Left renal cortex interstitium (tissue), 4 donors: ENCODE measurements at regions not wholly inside any gene's neighbourhood (a gene's known extent, or its start where the extent isn't known, plus 50 kb on each side); places are given as distances from the start of the nearest gene placed in this dataset.
"Not testable (repeated sequence)": the region's sequence is repeated elsewhere in the genome, so short reads cannot be mapped to it uniquely, and the experiment has no call there.

Source experiments
- DNase-seq, 4 donors: peaks; one replicate each; pipeline ENCODE4 v3.0.0-alpha.2; 2013; ENCODE audit warnings: low read depth in 4 of 4, low spot score in 2 of 4, missing footprints in 1 of 4

DNA sequence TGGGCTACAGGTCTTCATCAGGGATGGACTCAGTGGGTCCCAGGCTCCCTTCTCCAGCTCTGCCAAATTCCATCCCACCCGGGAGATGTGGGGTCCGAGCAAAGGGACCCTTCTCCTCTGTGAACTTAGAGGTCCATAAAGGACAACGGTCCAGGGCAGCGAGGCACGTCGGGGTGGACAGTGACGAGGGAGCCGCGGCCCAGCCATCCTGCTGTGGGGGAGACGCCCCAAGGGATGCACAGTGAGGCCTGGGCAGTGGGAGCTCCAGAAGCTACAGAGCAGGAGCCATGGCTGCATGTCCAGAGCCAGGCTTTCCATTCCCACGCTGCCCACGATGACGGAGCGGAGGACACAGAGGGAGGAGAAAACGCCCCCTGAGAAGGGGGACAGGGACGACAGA, 107.5 kb upstream of the PPP1R26 start:
- no peak for DNase-seq

DNA sequence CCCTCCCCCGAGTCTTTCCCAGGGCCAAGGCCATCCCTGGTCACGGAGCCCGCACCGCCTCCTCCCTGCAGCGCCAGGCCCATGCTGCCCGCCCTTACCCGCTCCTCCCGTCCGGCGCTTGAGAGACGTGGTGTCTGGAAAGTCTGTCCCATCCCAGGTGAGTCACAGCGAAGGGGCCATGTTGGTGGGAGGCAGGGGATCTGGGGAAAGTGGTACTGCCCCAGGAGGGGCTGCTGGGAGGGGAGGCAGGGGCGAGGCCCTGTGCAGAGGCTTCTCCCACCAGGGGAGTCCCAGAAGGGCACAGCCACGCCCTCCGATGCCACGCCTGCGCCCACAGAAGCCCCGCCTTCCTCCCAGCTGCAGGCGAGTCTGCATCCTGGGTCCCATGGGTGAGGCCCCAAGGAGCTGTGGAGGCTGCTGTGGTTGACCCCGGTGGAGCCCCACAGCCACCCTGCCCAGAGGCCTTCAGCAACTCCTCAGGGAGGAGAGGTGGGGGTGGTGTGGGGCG, 107.0 kb upstream of the PPP1R26 start:
- DNase-seq = no peak

DNA sequence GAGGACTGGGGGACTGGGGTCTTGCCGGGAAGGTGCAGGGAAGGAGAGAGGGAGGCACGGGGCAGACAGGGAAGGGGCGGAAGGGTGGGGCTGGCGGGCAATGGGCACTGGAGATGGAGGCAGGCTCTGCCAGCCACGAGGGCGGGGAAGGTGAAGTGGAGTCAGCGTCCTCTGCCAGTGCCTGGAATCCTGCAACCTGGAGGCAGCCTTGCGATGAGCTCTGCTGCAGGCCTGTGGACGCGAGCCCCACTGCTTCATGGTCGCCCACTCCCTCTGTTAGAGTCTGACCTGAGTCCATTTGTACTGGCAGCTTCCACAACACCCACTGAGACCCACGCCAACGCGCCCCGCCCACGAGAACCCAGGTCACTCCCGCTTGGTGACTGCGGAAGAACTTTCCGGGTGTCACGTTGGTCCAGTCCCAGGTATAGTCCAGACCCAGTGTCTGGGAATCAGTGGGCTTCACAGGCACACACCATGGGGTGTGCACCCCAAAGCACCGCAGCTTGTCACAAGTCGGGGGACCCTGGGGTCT, 106.4 kb upstream of the PPP1R26 start:
- no peak for DNase-seq

DNA sequence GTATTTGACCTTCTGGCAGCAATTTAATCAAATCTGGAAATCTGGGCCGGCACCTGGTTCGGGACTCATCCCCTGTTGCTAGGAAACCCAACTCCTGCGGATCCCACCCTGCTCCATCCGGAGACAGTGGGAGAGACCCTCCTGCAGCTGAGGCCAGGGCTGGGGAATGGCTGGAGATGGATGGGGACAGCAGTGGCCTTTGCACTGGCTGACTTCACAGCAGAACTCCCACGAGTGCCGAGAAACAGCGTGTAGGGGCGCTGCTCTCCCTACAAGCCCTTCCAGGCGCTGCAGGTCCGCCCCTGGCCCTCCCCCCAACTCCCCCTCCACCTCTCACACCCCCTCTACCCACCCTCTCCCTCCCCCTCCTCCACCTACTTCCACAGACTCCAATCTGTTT, 105.8 kb upstream of the PPP1R26 start:
- DNase-seq = no peak

DNA sequence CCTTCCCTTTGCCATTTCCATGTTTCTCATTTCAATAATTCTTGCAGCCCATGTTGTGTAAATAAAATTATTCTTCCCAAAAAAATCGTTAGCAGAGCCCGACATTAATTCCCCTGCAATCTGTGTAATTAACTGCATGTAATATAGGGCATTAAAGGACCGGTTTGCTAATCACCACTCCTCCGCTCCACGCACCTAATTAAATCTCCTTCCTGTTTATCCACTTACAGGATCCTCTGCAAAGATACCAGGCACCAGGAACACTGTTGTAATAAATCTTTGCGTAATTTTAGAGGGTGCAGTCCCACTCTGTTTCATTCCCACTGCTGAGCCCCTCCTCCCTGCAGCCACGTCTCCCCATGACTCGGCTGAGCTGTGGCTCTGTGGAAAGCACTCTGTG, 105.0 kb upstream of the PPP1R26 start:
- no peak for DNase-seq

DNA sequence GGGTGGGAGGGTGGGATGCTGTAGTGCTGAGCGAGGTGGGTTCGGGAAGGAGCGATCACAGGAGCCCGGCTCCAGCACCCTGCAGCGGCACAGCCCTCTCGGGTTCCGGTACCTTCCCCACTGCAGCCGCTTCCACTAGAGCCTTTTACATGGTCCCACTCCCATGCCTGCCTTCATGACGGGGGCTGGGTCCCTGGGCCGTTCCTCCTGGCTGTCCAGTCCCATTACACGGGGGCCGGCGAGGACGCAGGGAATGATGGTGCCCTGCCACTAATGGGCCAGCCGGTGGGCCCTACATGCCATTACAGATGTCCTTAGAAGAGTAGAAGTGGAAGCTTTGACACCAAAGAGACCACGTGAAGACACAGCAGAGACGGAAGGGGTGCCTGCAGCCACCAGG, 104.6 kb upstream of the PPP1R26 start:
- no peak for DNase-seq

DNA sequence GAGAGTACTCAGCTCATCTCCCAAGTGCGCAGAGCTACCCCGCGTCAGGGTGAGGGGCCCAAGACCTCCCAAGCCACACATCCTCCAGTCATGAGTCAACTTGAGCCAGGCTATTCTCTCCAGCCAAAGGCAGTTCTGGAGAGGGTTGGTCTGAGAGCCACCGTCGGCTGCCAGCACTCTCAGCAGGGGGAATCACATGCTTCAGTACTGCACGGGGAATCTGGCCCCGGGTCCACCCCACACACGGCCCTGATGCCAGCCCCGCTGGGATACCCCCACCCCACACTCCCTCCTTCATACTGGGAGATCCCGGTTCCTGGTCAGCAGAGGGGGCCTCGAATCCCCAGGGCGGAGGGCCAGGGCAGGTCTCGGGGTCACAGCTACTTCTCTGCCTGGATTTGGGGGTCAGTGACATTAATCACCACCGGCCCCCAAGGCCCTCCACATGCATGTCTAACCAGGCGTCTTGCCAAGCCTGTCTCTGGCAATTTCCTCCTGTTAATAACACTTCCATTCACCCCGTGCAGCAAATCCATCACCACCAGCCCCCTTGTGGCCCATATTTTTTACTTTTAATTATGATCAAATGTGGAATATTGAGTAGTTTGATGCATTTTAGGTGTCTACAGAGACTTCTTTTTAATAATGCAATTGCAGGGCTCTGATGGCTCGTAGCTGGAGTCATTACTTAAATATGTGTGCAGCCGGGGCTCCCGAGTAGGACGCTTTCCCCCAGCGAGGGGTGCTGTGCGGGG, 102.9 kb upstream of the PPP1R26 start:
- no peak for DNase-seq

DNA sequence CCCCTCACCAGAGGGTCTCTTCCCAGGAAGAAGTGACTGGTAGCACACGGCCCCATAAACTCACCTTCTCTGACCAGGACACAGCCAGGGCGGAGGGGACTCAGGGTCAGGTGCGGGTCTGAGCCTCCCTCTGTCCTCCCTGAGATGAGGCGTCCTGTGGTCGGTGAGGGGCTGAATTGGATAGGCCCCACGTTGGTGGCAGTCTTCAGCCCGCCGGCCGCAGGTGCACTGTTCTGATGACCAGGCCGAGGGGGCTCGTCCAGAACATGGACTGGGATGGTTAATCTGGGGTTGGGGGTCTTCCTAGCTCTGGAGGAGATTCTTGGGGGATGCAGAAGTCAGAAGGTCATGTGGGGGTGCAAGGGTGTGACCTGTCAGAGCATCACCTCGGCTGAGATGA, 102.2 kb upstream of the PPP1R26 start:
- DNase-seq = no peak

DNA sequence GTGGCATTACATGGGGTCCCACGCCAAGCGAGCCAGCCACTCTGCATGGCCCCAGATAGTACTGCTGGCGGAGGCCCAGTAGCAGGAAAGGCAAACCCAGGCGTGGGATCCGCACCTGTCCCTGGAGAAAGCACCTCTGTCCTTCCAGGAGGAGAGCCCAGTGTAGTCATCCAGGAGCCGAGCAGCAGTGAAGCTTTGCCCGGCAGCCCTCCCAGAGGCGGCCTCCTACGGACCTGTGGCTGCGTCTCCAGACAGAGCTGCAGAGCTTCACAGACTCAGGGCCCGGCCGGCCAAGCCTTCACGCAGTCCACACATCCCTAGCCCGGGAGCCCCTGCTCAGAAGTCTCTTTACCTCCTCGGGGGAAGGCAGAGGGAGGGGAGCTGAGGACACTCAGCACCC, 100.8 kb upstream of the PPP1R26 start:
- DNase-seq = no peak

DNA sequence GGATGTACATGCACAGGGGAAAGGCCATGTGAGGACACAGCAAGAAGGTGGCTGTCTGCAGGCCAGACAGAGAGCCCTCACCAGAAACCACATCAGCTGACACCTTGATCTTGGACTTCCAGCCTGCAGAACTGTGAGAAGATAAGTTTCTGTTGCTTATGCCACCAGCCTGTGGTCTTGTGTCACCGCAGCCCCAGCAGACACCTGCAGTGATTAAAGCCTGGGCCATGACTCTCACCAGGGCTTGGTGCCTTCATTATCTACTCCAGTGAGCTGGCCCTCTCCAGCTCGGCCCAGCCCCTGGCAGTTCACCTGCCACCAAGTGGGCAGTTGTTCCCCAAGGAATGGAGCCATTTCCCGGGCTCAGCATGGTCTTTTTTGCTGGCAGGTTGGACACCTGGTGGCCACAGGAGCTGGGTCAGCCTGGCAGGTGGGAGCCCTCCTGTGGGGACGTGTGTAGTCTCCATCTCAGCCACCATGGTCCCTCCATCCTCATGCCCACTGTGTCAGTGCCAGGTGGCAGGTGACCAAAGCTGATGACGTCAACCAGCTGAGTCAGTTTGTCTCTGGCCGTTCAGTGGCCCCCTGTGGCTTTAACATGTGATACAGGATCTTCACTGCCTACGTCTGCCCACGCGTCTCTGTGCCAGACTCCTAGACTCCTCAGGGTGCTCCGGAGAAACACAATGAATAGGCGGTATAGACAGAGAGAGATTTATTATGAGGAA, 99.9 kb upstream of the PPP1R26 start:
- no peak for DNase-seq

DNA sequence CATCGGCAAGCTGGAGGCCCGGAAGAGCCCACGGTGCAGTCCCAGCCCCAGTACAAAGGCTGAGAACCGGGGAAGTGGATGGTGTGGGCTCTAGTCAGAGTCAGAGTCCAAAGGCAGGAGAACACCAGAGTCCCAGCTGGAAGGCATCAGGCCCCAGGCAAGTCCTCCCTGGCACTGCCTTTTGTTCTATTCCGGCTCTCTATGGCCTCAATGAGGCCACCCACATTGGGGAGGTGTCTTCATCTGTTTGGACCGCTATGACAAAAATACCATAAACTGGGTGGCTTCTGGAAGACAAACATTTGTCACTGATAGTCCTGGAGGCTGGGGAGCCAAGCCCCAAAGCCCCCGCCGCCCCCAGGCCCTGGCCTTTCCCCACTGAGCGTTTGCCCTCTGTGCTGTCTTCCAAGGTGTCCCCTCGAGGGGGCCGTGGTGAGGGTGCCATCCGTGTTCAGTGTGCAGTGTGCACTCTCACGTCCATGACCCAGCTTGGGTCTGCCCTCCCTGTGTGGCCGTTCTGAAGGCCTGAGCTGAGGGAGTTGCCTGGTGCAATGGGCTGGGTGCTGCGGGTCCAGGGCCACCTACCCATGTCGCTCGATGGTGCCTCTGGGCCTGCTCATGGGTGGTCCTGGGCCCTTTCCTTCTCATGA, 99.1 kb upstream of the PPP1R26 start:
- no peak for DNase-seq

DNA sequence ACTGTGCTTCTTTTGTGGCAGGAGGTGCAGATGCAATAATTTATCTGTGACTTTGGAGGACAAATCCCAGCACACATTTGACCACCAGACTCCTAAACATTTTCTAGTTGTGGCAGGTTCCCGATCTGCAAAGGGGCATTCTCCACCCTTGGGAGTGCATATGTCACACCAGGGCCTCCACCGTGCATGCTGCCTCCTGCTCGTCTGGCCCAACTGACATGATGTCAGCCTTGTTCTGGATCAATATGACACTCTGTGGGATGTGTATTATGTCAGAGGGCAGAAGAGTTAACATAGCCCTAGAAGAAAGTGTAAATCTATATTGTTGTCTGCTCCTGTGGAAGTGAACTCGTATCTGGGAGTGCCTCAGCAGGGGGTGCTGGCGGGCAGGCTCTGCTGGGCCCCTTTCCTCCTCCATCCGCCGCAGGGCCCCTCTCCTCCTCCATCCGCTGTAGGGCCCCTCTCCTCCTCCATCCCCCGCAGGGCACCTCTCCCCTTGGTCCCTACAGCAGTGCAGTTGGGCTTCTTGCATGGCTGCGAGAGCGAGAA, 97.7 kb upstream of the PPP1R26 start:
- DNase-seq = no peak

DNA sequence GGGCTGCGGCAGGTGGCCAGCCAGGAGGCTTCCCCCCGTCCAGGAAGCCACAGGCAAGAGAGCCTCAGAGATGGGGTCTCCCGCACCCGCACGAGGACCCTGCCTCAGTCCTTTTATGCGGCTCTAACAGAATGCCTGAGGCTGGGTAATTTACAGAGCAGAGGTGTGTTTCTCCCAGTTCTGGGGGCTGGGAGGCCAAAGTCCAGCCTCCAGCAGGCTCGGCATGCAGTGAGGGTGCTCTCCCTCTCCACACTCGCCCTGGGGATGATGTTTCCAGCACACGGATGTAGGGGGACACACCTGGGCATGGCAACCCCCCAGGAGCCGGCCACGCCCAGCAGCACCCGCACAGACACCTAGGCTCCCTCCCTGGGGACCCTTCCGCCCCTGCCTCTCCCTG, 95.4 kb upstream of the PPP1R26 start:
- no peak for DNase-seq

DNA sequence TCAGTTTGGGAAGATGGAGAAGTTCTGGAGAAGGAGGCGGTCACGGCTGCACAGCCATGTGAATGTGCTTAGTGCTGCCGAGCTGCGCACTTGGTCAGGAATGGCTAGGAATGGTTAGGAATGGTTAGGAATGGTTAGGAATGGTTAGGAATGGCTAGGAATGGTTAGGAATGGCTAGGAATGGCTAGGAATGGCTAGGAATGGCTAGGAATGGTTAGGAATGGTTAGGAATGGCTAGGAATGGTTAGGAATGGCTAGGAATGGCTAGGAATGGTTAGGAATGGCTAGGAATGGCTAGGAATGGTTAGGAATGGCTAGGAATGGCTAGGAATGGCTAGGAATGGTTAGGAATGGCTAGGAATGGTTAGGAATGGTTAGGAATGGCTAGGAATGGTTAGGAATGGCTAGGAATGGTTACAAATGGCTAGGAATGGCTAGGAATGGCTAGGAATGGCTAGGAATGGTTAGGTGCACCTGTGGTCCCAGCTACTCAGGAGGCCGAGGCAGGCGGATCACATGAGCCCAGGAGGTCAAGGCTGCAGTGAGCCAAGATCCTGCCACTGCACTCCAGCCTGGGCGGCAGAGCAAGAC, 94.7 kb upstream of the PPP1R26 start:
- DNase-seq = not testable (repeated sequence)

DNA sequence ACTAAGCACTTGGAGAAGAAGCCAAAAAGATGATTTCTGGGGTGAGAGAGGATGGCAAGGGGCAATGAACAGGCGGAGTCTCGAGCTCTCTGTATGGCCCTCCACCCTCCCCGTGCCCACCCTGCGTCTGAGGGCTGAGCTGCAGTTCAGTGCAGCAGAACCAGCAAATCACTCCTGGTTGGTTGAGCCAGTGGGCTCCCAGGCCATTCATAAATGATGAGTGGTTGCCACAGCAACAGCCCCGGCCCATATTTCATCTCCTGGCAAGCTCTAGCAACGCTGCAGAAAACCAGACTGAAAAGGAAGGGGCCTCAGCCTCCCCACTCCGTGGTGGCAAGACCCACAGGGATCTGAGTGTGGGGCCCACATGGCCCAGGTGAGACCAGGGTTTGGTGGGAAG, 93.8 kb upstream of the PPP1R26 start:
- DNase-seq = no peak

DNA sequence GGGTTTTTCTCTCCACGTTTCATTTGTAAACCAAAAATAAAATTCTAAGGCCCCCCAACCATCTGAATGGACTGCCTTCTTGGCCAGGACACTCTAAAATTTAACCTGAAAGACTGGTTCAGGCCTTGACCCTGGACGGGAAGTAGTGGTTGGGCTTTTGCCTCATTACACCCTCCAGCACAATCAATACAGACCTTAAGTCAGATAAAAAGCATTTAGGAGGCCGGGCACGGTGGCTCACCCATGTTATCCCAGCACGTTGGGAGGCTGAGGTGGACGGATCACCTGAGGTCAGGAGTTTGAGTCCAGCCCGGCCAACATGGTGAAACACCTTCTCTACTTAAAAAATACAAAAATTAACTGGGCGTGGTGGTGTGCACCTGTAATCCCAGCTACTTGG, 91.6 kb upstream of the PPP1R26 start:
- no peak for DNase-seq

DNA sequence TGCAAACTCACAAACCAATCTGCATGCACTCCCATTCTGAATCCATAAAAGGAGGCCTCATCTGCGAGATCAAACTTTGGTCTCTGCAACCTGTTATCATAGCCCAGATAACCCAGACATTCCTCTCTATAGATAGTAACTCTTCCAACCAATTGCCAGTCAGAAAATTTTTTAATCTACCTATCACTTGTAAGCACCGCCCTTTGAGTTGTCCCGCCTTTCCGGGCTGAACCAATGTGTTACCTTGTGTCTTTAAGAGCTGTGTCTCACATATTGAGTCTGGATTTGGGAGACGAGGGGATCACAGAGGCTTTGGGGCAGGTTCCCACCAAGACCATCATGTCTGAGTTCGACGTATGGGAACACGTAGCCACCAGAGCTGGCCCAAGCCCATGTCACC, 91.1 kb upstream of the PPP1R26 start:
- no peak for DNase-seq

DNA sequence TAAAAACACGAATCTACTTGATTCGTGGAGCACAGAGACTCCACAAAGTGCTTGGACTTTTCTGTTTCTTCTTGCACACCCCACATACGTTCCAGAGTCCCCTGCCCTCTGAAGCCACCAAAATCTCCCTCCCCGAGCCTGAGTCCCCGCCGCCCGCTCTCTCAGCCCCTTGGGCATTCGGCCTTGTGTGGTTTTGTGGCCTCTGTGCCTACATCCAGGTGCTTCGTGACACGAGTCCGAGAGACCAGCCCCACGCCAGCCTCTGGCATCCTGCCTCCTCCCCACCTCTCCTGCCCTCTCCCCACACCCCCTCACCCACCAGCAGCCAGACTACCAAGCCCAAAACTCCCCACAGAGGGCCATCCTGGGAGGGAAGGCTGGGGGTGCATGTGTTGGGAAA, 87.8 kb upstream of the PPP1R26 start:
- DNase-seq = no peak

DNA sequence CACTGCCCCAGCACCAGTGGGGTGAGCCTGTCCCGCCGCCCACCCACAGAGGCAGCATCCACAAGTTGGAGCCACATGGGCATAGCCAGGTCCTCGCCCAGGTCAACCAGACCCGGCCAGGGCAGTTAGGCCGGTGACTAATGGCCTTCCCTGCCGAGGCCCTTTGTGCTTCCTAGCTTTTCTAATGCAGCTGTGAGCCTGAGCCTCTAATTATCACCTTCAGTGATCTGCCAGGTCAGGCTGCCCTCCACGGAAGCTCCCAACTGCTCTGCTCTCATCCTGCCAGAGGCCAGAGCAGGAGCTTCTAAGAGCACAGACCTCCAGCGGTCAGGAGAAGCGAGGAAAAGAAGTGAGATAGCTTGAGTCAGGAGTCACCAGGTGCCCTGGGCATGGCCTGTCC, 87.1 kb upstream of the PPP1R26 start:
- DNase-seq = no peak

DNA sequence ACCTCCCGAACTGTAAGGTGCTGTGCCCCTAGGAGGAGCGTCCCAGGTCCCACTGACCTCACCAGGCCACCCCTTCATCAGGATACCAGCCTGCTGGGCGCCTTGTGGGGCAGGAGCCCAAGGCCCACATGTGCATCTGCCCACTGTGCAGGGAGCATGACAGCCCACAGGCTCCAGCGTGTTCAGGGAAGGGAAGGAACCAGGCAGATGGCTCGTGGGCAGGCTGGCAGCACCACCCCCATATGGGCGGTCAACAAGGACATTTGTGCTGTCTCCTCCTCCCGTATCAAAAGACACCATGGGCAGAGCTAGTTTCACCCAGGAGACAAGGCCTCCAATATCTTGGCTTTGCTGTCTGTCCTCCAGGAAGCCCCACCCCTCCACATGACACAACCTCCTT, 85.5 kb upstream of the PPP1R26 start:
- no peak for DNase-seq
